GM12878 (cell line): ENCODE measurements at regions not wholly inside any gene's neighbourhood (a gene's known extent, or its start where the extent isn't known, plus 50 kb on each side); places are given as distances from the start of the nearest gene placed in this dataset.

Source experiments
- ATAC-seq: fragments of 200-7000 bp; cut with Tn5 transposase; 3 replicates; pipeline ENCODE4 v1.9.1; 2020; ENCODE audit warnings: mild to moderate bottlenecking, moderate library complexity
- BruUV-seq: library from RNA; stranded (reverse); fragments of 400-500 nt; replicated peaks from 2 replicates; lab custom pipeline; 2021; lab: Mats Ljungman, UMichigan
- CTCF ChIA-PET: fragments of 300-600 bp; sonication (Branson Sonifier 250); formaldehyde crosslinking; extraction: SDS; loops from one replicate; lab custom pipeline; 2021; ENCODE audit warnings: inconsistent platforms; lab: Yijun Ruan, JAX
- POLR2A ChIA-PET: fragments of 350-600 bp; formaldehyde crosslinking; extraction: SDS; loops from one replicate; lab custom pipeline; 2021; ENCODE audit warnings: inconsistent platforms; lab: Charles Lee
- RAD21 ChIA-PET: fragments of 300-600 bp; sonication (Branson Sonifier 250); formaldehyde crosslinking; loops from one replicate; lab custom pipeline; 2023; ENCODE audit warnings: antibody characterized with exemption; ENCODE audit not compliant: unreplicated experiment; lab: Charles Lee
- SMC1A ChIA-PET: fragments of 300-600 bp; sonication (Branson Sonifier 250); formaldehyde crosslinking; loops from one replicate; lab custom pipeline; 2023; ENCODE audit not compliant: unreplicated experiment, uncharacterized antibody; lab: Charles Lee
- DNase-seq: peaks from one replicate; pipeline ENCODE4 v3.0.0-alpha.2; 2011; ENCODE audit warnings: low read depth, low spot score
- FAIRE-seq: peaks from 3 replicates; lab custom pipeline; 2011; peaks lifted over from hg19 to GRCh38; lab: Jason Lieb, UNC
- H2AFZ ChIP-seq: 2 replicates; pipeline ENCODE4 v1.6.0; 2011; ENCODE audit warnings: low read depth, low read length, control low read depth; ENCODE audit not compliant: control insufficient read depth
- H3K27ac ChIP-seq: 2 replicates; pipeline ENCODE4 v1.5.1; 2011; ENCODE audit warnings: control low read depth; ENCODE audit not compliant: control insufficient read depth, insufficient read depth
- H3K27me3 ChIP-seq, 2 experiments: replicated peaks in 1 of 2; 2 replicates each; pipeline versions ENCODE4 v1.6.0 to v1.6.1; 2011; ENCODE audit warnings: low read length in 1 of 2; ENCODE audit not compliant: control insufficient read depth in 2 of 2, insufficient read depth in 2 of 2
- H3K36me3 ChIP-seq, 2 experiments: 2 replicates each; pipeline ENCODE4 v1.5.1; 2011; ENCODE audit warnings: low read length in 1 of 2; ENCODE audit not compliant: control insufficient read depth in 2 of 2, insufficient read depth in 2 of 2
- H3K4me1 ChIP-seq: 2 replicates; pipeline ENCODE4 v1.6.1; 2011; ENCODE audit warnings: mild to moderate bottlenecking, low read length, moderate library complexity, mixed read lengths; ENCODE audit not compliant: control insufficient read depth, insufficient read depth
- H3K4me2 ChIP-seq: 2 replicates; pipeline ENCODE4 v1.6.0; 2011; ENCODE audit warnings: control low read depth; ENCODE audit not compliant: control insufficient read depth, insufficient read depth
- H3K4me3 ChIP-seq: fragments of 200-600 bp; sonication (generic); 2 replicates; pipeline ENCODE4 v1.5.1; 2016
- H3K79me2 ChIP-seq: 2 replicates; pipeline ENCODE4 v1.6.0; 2011; ENCODE audit warnings: low read length; ENCODE audit not compliant: control insufficient read depth, insufficient read depth
- H3K9ac ChIP-seq: 2 replicates; pipeline ENCODE4 v1.8.0; 2011; ENCODE audit warnings: low read length, control low read depth, mixed read lengths; ENCODE audit not compliant: control insufficient read depth, insufficient read depth
- H3K9me3 ChIP-seq: replicated peaks from 3 replicates; pipeline ENCODE4 v1.5.1; 2011; ENCODE audit warnings: mild to moderate bottlenecking, low read length; ENCODE audit not compliant: control insufficient read depth, insufficient read depth
- H4K20me1 ChIP-seq: 2 replicates; pipeline ENCODE4 v1.6.0; 2011; ENCODE audit not compliant: control insufficient read depth, insufficient read depth
- CBFB ChIP-seq: IDR thresholded peaks from 2 replicates; pipeline ENCODE4 v1.6.1; 2016; ENCODE audit warnings: antibody characterized with exemption, low read depth
- FOXM1 ChIP-seq: IDR thresholded peaks from 2 replicates; pipeline ENCODE4 v1.6.1; 2012; ENCODE audit warnings: low read depth, mild to moderate bottlenecking, inconsistent platforms, low read length, moderate library complexity
- KAT2A ChIP-seq: conservative IDR thresholded peaks from 2 replicates; pipeline ENCODE4 v1.6.1; 2011; ENCODE audit warnings: low read depth, low read length; ENCODE audit not compliant: control insufficient read depth
- KDM1A ChIP-seq: fragments of 200-600 bp; sonication (generic); IDR thresholded peaks from 2 replicates; pipeline ENCODE4 v1.6.1; 2016; ENCODE audit warnings: borderline replicate concordance
- MXI1 ChIP-seq: fragments of 150-350 bp; IDR thresholded peaks from 2 replicates; pipeline ENCODE4 v1.6.1; 2011; ENCODE audit warnings: low read depth, mild to moderate bottlenecking, inconsistent platforms, low read length, improper control_type of control experiment
- NR2C2 ChIP-seq: IDR thresholded peaks from 2 replicates; pipeline ENCODE4 v1.6.1; 2011; ENCODE audit warnings: borderline replicate concordance, low read depth; ENCODE audit not compliant: control insufficient read depth, insufficient read length
- SREBF1 ChIP-seq: IDR thresholded peaks from 2 replicates; pipeline ENCODE4 v1.6.1; 2012; ENCODE audit warnings: mild to moderate bottlenecking, low read length
- WGBS: methylation state at CpG from one replicate; pipeline ENCODE4 v1.1.6; 2016; ENCODE audit warnings: low lambda C conversion rate; ENCODE audit not compliant: insufficient replicate concordance, insufficient coverage; ENCODE audit errors: missing lambda C conversion rate; 5-methylcytosine and 5-hydroxymethylcytosine counted together
- in situ Hi-C: fragments of 300-500 bp; cut with MboI; formaldehyde crosslinking; loops from 9 replicates; pipeline ENCODE4 v1.14.3; 2018; ENCODE audit warnings: mixed read lengths
- intact Hi-C: fragments of 100-400 bp; cut with micrococcal nuclease; formaldehyde crosslinking; loops from one replicate; pipeline ENCODE4 v1.14.2; 2022; ENCODE audit not compliant: unreplicated experiment
- TF ChIP-seq, protein P1 (sequence below): fragments of 450-650 bp; IDR thresholded peaks from 2 replicates; pipeline ENCODE4 v1.6.1; 2017; ENCODE audit warnings: antibody characterized with exemption, mild to moderate bottlenecking, moderate library complexity

- Histone ChIP-seq H3K36me3 (no peaks in the 10 kb centered on the region), H3K9me3 (no peaks in the 10 kb centered on the region), H3K27me3 (no peaks in the 10 kb centered on the region), H3K4me3 (no peak overlapping the region)
- no peak for FAIRE-seq
- in situ Hi-C loops: no loop called here
- ChIA-PET CTCF (no interaction called here), SMC1A (interaction anchor here (0.7 kb wide), 1 partner anchor 11 kb away, joined by 3 read pairs; no protein-coding TSS in a partner anchor), POLR2A (no interaction called here), RAD21 (no interaction called here)
- no peak for DNase-seq
- 29% methylated on average over 2 of the region's 2 CpGs for WGBS
- no TSS peak for BruUV-seq
- no peak for TF ChIP-seq NR2C2
- TF ChIP-seq, protein P1, sequence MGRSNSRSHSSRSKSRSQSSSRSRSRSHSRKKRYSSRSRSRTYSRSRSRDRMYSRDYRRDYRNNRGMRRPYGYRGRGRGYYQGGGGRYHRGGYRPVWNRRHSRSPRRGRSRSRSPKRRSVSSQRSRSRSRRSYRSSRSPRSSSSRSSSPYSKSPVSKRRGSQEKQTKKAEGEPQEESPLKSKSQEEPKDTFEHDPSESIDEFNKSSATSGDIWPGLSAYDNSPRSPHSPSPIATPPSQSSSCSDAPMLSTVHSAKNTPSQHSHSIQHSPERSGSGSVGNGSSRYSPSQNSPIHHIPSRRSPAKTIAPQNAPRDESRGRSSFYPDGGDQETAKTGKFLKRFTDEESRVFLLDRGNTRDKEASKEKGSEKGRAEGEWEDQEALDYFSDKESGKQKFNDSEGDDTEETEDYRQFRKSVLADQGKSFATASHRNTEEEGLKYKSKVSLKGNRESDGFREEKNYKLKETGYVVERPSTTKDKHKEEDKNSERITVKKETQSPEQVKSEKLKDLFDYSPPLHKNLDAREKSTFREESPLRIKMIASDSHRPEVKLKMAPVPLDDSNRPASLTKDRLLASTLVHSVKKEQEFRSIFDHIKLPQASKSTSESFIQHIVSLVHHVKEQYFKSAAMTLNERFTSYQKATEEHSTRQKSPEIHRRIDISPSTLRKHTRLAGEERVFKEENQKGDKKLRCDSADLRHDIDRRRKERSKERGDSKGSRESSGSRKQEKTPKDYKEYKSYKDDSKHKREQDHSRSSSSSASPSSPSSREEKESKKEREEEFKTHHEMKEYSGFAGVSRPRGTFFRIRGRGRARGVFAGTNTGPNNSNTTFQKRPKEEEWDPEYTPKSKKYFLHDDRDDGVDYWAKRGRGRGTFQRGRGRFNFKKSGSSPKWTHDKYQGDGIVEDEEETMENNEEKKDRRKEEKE: no peak
- no peak for TF ChIP-seq MXI1
- TF ChIP-seq FOXM1: no peak
- no peak for TF ChIP-seq KAT2A
- TF ChIP-seq SREBF1: no peak
- no peak for TF ChIP-seq KDM1A
- no peak for TF ChIP-seq CBFB
- TF ChIP-seq, all 136 proteins: peak for 0
- Histone ChIP-seq H3K79me2 (no peaks in the 10 kb centered on the region), H2AFZ (no peak overlapping the region), H3K27ac (no peak overlapping the region), H3K9ac (no peak overlapping the region), H3K4me2 (no peak overlapping the region), H3K4me1 (no peaks in the 10 kb centered on the region), H4K20me1 (no peaks in the 10 kb centered on the region)
- no peak for ATAC-seq
- intact Hi-C loops: no loop called here
These were observed 390.4 kb upstream of the USP15 start for GRCh38 chr12:61869796-61870195.
